ENCODE measurements at regions not wholly inside any gene's neighbourhood (a gene's known extent, or its start where the extent isn't known, plus 50 kb on each side); places are given as distances from the start of the nearest gene placed in this dataset.

- Histone ChIP-seq H3K36me3 (ENCODE audit: control insufficient read depth in 2 of 2, extremely low read depth in 1 of 2, insufficient read depth in 2 of 2, low read length in 2 of 2) (no peaks in the 10 kb centered on the region), H4K20me1 (replicated peaks; ENCODE audit: control insufficient read depth, extremely low read depth, insufficient read depth, low read length) (no peaks in the 10 kb centered on the region), H3K79me2 (ENCODE audit: control insufficient read depth, insufficient read depth, low read length) (no peaks in the 10 kb centered on the region), H3K9me1 (replicated peaks; ENCODE audit: control insufficient read depth, extremely low read depth, insufficient read depth, low read length) (no peaks in the 10 kb centered on the region), H3K27me3 (ENCODE audit: control insufficient read depth in 2 of 2, insufficient read depth in 2 of 2, low read length in 2 of 2) (no peaks in the 10 kb centered on the region), H3K9me3 (replicated peaks; ENCODE audit: control insufficient read depth, insufficient read depth, low read length) (no peaks in the 10 kb centered on the region), H2AFZ (ENCODE audit: low read depth, low read length) (no peak overlapping the region), H3K4me1 (ENCODE audit: control insufficient read depth, extremely low read depth, insufficient read depth, low read length) (no peaks in the 10 kb centered on the region), H3K4me3 (replicated peaks in 1 of 3; ENCODE audit: insufficient read depth in 1 of 3, low read depth in 1 of 3, low read length in 3 of 3) (no peak overlapping the region), H3K9ac (replicated peaks; ENCODE audit: extremely low read depth, insufficient read depth, low read length) (no peak overlapping the region), H3K4me2 (ENCODE audit: insufficient read depth, low read length) (no peak overlapping the region), H3K27ac (ENCODE audit: insufficient read depth, low read depth, low read length) (no peak overlapping the region)
- dilution Hi-C loops (cut with MboI; ENCODE audit: extremely low pct_ligation_motif_present, low sequenced_read_pairs), result no loop called here
- FAIRE-seq, result no peak
- POLR2A ChIA-PET, result no interaction called here
- CTCF ChIA-PET, result no interaction called here
- no TSS peak for BruUV-seq (replicated peaks)
- TF ChIP-seq EZH2 (IDR thresholded peaks at IDR 0.05; ENCODE audit: borderline replicate concordance, low read depth, low read length, severe bottlenecking) (no peak), MAX (IDR thresholded peaks at IDR 0.05; ENCODE audit: insufficient read depth, insufficient read length) (no peak), JUN (IDR thresholded peaks at IDR 0.05; ENCODE audit: borderline replicate concordance, insufficient read depth, insufficient read length, low read depth) (no peak), POLR2A (IDR thresholded peaks at IDR 0.05; ENCODE audit: low read depth, low read length) (no peak), CTCF (IDR thresholded peaks at IDR 0.05; ENCODE audit: extremely low read depth in 1 of 2, insufficient read depth in 1 of 2, low read depth in 1 of 2, low read length in 2 of 2) (no peak), POLR2AphosphoS5 (IDR thresholded peaks at IDR 0.05; ENCODE audit: insufficient read depth, low read depth, low read length) (no peak), FOS (IDR thresholded peaks at IDR 0.05; ENCODE audit: borderline replicate concordance, insufficient read depth, low read length) (no peak), GATA2 (IDR thresholded peaks at IDR 0.05; ENCODE audit: insufficient read depth, insufficient read length, low read depth, low read length) (no peak), MYC (IDR thresholded peaks at IDR 0.05; ENCODE audit: low read depth, low read length) (no peak)
- intact Hi-C loops (cut with micrococcal nuclease), result no loop called here
- no peak for DNase-seq (ENCODE audit: low read depth, low spot score)
These were observed 484.5 kb upstream of the MGMT start for GRCh38 chr10:128982616-128982915.
